ENCODE measurements at regions not wholly inside any gene's neighbourhood (a gene's known extent, or its start where the extent isn't known, plus 50 kb on each side); places are given as distances from the start of the nearest gene placed in this dataset.
"Not testable (repeated sequence)": the region's sequence is repeated elsewhere in the genome, so short reads cannot be mapped to it uniquely, and the experiment has no call there.

DNA sequence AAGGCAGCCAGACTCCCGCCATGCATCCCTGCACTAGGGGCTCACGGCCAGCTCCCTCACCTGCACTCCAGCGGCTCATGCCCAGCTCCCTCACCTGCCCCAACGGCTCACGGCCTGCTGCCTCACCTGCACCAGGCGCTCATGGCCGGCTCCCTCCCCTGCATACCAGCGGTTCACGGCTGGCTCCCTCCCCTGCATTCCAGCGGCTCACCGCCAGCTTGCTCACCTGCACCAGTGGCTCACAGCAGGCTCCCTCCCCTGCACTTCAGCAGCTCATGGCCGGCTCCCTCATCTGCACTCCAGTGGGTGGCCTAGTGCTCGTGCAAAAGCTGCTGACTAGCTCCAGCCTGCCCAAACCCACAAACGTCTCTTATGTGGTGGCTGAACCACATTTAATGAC, 3953.8 kb upstream of the OR11H1 start:
- TF ChIP-seq, protein P1, sequence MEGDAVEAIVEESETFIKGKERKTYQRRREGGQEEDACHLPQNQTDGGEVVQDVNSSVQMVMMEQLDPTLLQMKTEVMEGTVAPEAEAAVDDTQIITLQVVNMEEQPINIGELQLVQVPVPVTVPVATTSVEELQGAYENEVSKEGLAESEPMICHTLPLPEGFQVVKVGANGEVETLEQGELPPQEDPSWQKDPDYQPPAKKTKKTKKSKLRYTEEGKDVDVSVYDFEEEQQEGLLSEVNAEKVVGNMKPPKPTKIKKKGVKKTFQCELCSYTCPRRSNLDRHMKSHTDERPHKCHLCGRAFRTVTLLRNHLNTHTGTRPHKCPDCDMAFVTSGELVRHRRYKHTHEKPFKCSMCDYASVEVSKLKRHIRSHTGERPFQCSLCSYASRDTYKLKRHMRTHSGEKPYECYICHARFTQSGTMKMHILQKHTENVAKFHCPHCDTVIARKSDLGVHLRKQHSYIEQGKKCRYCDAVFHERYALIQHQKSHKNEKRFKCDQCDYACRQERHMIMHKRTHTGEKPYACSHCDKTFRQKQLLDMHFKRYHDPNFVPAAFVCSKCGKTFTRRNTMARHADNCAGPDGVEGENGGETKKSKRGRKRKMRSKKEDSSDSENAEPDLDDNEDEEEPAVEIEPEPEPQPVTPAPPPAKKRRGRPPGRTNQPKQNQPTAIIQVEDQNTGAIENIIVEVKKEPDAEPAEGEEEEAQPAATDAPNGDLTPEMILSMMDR (IDR thresholded peaks at IDR 0.05): not testable (repeated sequence)
- TF ChIP-seq POLR2AphosphoS5 (IDR thresholded peaks at IDR 0.05); EP300 (IDR thresholded peaks at IDR 0.05; ENCODE audit: low read depth): not testable (repeated sequence)
